ENCODE measurements at regions not wholly inside any gene's neighbourhood (a gene's known extent, or its start where the extent isn't known, plus 50 kb on each side); places are given as distances from the start of the nearest gene placed in this dataset.
"Not testable (repeated sequence)": the region's sequence is repeated elsewhere in the genome, so short reads cannot be mapped to it uniquely, and the experiment has no call there.

DNA sequence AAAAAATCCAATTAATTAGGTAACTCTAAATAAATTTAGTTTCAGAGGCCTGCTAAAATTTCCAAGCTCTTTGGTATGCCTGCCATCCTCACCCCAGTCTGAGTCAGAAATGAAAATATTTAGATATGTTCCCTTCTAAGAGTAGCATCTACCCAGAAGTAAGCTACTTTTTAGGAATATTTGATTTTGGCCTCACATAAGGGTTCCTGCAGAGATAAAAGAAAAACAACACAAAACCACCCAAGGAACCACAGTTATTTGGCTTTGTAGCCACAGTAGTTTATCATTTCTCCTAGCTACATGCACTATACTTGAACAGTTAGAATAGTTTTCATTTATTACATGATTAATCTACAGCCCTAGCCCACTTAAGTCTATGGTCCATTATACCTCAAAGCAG, 192.6 kb upstream of the FAM241A start:
- peak; percentile 24 for DNase-seq (ENCODE audit: low read depth)

DNA sequence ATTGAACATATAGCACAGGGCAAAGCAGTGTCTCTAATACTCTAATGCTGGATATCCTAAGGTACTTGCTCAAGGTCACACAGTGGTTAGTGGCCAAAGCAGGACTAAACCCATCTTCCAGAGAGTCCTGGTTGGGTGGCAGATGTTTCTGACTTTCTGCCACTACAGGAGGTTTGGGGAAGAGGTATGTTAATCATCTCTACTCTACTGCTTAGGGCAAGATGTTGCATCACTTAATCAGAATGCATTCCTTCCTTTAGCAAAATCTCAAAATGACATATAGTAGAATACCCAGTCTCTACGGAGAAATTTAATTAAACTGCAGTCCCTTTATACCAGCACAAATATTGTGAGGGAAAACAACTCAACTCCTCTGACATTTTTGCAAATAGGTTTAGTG, 190.7 kb upstream of the FAM241A start:
- DNase-seq (ENCODE audit: low read depth) = peak; percentile 64

DNA sequence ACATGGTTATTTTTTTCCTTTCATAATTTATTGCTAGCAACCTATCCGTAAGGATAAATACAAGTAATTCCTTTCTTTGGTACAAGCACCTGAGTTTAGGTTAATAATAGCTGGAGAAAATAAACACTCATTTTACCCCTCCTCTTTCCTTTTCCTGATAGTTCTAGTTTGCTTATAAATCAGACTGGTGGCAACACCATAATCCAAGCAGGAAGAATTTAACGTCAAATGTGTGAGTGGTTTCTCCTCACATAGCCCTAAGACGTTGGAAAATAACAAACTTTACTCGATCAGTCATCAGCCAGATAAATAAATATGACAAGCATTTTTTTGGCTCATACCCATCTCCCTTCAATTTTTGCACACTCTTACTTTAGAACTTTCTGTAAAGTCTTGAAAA, 190.3 kb upstream of the FAM241A start:
- no peak for DNase-seq (ENCODE audit: low read depth)

DNA sequence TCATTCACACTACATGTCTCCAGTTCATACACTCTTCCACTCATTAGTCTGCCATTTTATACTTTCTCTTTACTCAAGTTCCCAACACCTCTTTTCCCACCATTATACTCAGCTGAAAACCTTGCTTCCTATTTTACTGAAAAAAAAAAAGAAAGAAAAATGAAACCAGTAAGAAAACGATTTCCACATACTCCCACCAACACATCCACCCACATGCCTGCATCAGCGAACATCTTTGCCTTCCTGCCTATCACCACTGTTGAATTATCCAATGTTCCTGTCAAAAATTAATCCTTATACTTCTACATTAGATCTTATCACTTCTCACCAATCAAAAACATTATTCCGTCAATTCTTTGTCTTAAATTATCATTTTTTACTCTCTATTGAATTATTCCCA, 188.1 kb upstream of the FAM241A start:
- no peak for DNase-seq (ENCODE audit: low read depth)

DNA sequence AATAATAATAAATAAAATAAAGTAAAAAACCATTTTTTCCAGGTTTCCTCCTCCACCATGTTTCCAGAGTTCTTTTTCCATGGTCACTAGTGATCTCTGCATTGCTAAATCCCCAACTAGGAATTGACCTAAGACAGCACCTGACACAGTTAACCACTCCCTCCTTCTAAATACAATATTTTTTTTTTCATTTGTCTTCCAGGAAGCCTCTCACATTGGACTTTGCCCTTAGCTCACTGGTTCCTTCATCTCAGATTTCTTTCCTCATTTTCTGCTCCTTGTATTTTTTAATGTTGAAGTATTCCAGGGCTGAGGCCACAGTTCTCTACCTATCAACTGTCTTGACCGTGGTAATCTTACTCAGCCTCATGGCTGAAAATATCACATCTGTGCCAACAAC, 187.3 kb upstream of the FAM241A start:
- DNase-seq (ENCODE audit: low read depth) = no peak

DNA sequence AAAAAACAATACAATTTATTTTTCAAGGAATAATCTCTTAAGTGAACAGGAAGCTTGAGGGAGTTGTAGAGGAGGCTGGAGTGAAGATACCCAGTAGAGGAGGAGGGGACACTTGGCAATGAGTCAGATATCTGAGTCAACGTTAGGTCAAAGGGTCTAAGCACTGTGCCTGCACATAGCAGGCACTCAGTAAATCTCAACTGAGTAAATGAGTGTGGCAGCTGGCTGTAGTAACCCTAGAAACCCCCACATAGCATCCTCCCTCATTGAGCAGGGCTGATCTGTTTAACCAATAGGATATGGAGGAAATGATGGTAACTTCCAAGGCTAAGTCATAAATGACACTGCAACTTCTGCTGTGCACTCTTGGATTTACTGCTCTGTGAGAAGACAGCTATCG, 186.0 kb upstream of the FAM241A start:
- peak; percentile 92 for DNase-seq (ENCODE audit: low read depth)

DNA sequence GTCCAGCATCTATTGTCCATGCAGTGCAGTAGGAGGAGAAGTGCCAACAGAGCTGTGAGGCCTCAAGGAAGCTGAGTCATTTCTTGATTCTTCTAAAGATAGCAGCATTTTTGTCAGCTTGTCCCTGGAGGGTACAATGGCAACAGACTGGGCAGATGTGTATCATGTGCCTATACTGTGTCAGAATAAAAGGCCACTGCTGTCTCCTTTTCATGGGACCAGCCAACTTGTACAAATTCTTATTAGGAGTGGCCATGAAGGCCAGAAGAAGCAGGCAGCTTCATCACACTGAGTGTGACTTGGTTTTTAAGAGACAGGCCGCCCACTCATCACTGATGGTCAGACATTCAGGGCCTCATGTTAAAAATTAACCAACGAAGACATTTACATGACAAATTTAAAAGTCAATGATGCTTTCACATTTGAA, 185.0 kb upstream of the FAM241A start:
- DNase-seq (ENCODE audit: low read depth) = peak; percentile 90

DNA sequence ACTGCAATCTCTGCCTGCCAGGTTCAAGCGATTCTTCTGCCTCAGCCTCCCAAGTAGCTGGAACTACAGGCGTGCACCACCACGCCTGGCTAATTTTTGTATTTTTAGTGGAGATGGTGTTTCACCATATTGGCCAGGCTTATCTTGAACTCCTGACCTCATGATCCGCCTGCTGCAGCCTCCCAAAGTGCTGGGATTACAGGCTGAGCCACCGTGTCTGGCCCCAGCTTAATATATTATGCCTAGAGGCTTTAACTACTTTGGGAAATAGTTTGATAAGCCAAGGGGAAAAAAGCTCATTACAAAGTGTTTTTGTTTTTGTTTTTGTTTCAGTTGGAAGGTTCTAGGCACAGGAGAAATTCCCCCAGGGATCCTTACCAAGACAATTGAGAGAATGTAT, 184.2 kb upstream of the FAM241A start:
- not testable (repeated sequence) for DNase-seq (ENCODE audit: low read depth)

DNA sequence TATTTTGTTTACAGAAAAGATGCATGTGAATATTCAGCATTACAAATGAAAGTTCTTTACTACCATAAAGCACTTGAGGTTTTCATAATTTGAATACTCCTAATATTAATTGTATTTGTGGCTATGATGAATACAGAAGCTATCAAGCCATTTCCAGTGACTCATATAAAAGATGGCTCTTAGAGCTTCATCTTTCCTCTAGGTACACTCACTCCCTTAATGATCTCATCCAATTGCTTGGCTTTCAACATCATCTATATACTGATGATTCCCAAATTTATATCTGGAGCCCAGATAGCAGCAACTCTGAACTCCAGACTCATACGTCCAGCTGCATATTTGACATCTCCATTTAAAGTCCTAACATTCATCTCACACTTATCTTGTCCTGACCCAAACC, 183.4 kb upstream of the FAM241A start:
- peak; percentile 23 for DNase-seq (ENCODE audit: low read depth)

DNA sequence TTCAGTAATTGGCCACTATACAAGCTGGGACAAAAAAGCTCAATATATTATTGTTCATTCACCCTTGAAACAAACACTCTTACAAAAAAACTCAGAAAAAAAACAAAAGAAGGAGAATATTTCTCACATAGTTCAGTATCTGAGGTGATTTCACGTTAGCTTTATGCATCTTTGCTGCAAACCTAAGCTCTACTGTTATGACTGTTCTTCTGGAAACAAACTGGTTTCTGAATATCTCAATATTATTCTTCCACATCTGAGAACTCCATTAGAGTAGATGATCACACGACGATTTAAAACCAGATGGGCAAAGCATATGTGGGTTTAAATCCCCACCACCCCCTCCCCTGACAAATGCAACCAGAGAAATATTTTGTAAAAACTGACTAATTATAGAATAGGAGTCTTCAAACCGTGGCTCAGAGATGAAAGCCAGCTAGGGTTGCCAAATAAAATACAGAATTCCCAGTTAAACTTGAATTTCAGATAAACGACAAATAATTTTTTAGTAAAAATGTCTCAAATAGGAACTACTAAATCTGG, 182.0 kb upstream of the FAM241A start:
- DNase-seq (ENCODE audit: low read depth) = no peak

DNA sequence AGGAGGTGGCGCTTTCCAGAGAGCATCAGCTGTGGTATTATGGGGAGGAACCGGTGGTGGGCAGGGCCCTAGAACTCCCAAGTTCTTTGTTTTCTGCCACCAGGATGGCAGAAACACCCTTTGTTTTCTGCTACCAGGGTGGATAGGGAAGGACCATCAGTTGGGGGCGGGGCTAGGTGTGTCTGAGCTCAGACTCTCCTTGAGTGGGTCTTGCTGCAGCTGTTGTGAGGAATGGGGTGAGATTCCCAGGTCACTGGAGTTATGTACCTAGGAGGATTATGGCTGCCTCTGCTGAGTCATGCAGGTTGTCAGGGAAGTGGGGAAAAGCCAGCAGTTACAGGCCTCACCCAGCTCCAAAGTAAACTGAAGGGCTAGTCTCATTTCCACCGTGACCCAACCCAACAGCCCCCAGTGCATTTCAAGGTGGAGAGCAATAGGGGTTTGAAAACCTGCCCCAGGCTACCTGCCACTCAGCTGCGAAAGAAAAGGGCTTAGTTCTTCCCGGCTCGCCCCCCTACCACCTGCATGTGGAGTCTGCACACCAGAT, 167.8 kb upstream of the FAM241A start:
- no peak for DNase-seq (ENCODE audit: low read depth)

DNA sequence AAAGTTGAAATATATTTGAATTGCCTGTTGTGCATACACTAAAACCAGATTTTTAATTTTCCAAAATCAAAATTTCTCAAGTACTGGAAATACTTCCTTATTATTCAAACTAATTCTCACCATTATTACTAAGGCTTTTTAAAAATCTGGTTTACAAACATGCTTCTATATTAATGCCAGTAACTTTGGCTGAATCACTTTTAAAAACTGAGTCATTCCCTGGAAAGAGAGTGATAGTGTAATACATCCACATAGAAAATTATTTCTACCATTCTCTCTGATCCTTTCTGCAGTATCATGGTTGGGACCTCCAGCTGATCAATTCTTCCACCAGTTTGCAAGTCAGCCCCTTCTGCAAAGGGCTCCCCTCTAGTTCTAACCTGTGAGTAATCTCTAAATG, 165.3 kb upstream of the FAM241A start:
- DNase-seq (ENCODE audit: low read depth) = no peak

DNA sequence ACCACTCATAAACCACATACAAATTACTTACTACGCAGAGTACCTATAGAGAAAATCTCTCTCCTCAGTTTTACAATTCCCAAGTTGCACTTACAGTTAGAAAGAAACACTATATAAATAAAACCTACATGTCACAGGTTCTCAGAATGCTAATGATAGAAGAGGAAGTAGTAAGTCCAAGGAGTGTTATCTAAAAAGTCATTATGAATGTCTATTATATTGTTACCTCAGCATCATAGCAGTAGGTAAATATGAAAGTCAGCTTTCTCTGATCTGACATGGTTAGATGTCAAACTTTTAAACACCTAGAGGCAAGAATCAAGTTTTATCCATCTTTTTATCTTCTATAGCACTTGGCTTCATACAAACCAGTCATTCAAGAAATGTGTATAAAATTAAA, 163.2 kb upstream of the FAM241A start:
- DNase-seq (ENCODE audit: low read depth) = no peak

DNA sequence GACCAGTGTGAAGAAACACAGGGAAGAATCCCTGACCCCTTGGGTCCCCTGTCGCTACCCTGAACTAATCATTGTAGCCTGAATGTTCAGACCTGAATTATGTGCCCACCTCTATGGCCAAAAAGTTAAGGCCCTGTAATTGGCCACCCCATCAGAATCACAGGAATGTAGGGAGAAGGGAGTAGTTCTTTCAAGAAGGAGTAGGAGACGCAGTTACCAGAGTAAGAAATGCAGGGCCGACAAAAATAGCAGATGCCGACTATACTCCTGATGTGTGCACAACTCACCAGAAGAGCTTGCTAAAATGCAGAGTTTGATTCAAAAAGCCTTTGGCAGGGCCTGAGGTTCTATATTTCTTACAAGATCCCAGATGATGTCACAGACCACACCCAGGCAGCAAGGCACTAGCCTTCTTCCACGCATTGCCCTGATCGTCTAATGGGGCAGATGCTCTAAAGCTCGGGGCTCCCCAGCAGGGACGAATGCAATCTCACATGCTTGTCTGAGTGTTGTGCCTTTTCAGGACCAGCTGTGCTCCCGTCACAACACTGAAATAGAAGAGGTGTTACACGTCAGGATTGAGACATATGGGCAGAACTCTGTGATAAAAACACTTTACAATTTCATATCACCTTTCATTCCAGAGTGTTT, 161.0 kb upstream of the FAM241A start:
- no peak for DNase-seq (ENCODE audit: low read depth)

DNA sequence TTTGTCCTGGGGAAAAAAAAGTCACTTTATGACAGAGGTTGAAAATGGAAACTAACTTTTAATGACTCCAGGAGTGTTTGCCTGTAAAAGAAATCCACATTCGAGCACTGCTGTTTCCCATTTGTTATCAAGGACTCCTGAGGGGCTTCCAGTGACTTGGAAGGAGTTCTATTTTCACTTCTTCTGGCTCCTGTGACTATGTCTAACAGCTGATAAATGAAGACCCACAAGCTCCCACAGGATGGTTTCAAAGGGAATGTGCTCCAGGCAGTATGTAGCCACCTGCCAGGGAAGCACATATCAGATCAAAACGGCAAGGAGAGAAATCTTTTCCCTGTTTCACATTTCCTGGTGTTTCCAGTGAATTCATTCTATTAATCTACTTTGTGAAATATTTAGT, 159.8 kb upstream of the FAM241A start:
- DNase-seq (ENCODE audit: low read depth) = no peak

DNA sequence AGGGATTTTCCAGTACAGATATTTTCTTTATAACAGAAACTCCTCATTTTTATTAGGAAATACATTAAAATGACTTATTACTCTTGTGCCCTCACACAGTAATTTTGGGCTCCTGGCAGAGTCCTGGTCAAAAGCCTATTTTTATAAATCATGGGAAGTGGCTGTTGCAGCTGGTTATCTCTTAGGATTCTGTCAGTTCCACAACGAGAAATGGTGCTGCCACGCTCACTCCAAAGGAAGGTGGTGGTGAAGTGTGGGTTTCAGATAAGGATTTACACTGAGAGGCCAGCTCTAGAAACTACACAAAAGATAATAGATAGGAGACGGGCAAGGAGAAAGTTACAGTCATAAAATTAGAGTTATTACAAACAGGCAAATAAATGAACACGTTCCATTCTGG, 159.2 kb upstream of the FAM241A start:
- no peak for DNase-seq (ENCODE audit: low read depth)

DNA sequence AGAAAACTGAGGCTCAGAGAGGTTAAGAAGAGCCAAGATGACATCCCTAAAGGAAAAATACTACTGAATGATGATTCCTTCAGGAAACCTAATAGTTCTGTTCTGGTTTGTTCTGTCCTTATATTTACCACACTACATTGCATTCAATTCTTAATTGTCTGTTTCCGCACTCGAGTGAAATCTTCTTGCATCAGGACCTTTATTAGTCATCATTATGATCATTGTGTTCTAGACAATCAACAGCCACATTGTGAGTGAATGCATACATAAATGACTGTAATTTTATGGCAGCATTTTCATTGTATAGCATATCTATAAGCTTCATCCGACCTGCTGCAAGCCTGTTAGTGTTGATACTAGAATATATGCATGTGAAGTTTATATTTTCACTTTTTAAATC, 156.7 kb upstream of the FAM241A start:
- no peak for DNase-seq (ENCODE audit: low read depth)

DNA sequence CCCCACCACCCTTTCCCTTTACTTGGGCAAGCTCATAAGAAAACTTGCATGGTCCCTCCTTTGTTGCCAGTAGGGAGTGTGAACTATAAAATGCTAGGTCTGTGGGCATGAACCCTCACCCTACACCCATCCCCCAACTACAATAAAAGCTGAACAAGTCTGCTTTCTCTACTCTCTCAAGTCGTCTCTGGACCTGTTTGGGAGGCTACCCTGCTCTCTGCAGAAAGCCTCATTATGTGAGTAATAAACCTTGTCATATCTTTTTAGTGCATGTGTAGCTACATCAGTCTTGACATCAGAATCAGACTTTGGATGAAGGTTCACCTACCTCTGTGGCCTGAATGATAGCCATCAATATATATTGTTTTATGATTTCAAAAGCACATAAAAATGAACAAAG, 155.4 kb upstream of the FAM241A start:
- no peak for DNase-seq (ENCODE audit: low read depth)

DNA sequence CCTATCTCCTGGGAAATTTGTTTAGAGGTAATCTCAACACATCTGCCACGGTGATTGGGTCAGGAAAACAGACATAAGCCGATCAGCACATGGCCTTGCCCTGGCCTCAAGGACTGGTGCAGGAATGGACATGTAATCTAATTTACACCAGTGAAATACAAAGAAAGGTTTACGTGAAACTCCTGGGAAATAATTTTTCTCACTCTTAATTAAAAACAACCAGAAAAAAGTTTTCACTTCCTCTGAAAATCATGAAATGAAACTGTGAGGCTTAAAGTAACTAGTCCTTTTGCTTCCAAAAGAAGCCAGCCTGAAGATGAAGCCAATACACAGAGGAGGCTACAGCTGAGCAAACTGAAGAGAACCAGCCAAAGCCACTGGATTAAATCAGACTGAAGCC, 154.1 kb upstream of the FAM241A start:
- peak; percentile 2 for DNase-seq (ENCODE audit: low read depth)

DNA sequence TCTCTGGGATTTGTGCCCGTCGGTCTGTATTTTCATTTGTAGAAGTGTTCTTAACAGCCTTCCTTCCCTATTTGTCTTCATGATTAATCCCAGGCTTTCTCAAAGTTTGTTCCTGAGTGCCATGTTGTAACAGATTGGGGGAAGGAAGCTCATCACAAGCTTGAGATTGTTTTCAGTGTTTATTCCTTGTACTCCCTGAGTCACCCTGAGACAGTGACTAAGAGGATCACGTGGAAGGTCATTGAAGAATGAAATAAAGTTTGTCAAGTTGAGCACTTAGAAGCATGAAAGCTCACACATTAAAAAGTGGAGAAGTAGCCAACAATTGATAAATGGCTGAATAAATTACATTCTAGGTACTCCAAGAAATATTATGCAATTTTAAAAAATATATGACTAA, 153.5 kb upstream of the FAM241A start:
- DNase-seq (ENCODE audit: low read depth) = peak; percentile 70

DNA sequence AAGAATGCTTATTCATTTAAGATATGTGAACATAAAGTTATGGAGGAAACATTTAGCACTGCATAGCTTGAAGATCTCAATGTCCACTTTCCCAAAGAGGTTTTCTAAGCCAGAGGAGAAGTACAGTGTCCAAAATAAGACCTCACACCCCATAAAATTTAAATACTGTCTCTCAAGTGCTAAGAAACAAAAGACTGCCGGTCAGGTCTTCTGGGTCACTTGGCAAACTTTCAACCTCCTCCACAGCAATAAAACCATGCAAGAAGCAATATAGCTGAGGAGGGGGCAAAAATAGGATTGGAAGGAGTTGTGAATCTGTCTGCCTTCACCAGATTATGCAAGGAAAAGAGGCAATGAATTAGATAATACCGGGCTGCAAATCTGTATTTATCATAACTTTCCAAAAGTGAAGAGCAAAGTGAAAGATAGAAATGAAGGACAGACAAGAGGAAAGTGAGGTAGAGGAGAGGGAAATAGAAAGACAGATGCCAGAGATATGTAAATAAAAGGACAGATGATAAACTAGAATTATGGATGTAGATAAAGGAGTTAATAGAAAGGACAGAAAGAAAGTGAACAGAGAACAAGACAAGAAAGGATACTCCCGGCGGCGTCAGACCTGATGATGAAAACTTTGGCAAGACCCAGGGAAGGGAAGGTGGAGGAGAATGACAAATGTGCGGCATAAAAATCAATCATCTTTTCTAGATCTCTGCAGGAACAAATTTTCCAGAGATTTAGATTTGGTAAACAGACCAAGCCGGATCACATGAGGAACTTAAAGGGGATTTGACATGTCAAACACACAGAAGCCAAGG, 152.7 kb upstream of the FAM241A start:
- DNase-seq (ENCODE audit: low read depth) = no peak

DNA sequence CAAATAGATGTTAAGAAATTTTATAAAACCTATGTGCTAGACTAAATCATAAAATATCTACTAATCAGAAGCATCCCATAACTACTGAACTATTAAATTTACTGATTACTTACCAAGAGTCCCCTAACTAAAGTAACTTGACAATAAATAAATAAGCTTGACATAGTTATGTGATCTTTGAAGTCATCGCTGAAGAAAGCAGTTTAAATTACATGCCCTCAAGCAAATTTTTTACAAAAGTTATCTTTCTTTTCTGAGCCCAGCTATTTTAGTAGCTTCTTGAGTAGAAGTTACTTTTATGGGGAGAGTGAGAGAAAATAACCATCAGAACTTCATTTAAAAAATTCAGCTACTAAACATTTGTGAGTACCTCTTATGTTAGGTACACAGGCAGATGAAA, 150.9 kb upstream of the FAM241A start:
- peak; percentile 5 for DNase-seq (ENCODE audit: low read depth)

DNA sequence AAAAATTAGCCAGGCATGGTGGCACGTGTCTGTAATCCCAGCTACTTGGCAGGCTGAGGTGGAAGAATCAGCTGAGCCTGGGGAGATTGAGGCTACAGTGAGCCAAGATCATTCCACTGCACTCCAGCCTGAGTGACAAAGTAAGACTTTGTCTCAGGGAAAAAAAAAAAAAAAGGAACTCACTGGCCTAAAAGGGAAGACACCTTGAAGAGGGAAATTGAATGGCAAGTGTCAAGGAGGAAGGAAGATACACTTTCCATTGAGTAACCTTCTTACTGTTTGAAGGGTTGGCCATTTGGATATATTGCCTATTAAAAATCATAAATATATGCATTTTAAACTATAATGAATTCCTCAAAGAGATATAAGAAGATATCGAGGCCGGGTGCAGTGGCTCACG, 147.5 kb upstream of the FAM241A start:
- no peak for DNase-seq (ENCODE audit: low read depth)

Data from RPMI7951 (cell line).